ENCODE measurements at regions not wholly inside any gene's neighbourhood (a gene's known extent, or its start where the extent isn't known, plus 50 kb on each side); places are given as distances from the start of the nearest gene placed in this dataset.

DNA sequence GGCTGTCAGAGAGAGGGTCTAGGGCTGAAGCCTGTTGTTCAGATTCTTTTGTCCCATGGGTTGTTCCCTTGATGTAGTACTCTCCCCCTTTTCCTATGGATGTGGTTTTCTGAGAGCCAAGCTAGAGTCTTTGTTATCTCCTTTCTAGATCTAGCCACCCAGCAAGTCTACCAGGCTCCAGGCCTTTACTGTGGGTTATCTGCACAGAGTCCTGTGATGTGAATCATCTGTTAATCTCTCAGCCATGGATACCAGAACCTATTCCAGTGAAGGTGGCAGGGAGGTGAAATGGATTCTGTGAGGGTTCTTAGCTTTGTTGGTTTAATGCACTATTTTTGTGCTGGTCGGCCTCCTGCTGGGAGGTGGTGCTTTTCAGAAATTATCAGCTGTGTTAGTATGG lies 109.5 kb downstream of the PRR32 start:
- TF ChIP-seq, protein P1, sequence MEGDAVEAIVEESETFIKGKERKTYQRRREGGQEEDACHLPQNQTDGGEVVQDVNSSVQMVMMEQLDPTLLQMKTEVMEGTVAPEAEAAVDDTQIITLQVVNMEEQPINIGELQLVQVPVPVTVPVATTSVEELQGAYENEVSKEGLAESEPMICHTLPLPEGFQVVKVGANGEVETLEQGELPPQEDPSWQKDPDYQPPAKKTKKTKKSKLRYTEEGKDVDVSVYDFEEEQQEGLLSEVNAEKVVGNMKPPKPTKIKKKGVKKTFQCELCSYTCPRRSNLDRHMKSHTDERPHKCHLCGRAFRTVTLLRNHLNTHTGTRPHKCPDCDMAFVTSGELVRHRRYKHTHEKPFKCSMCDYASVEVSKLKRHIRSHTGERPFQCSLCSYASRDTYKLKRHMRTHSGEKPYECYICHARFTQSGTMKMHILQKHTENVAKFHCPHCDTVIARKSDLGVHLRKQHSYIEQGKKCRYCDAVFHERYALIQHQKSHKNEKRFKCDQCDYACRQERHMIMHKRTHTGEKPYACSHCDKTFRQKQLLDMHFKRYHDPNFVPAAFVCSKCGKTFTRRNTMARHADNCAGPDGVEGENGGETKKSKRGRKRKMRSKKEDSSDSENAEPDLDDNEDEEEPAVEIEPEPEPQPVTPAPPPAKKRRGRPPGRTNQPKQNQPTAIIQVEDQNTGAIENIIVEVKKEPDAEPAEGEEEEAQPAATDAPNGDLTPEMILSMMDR (IDR thresholded peaks at IDR 0.05; ENCODE audit: low read length): no peak
- no peak for TF ChIP-seq EZH2phosphoT487 (IDR thresholded peaks at IDR 0.05; ENCODE audit: low read length)
- TF ChIP-seq EZH2 (optimal IDR thresholded peaks at IDR 0.05; ENCODE audit: low read depth, low read length): no peak
